ENCODE measurements at regions not wholly inside any gene's neighbourhood (a gene's known extent, or its start where the extent isn't known, plus 50 kb on each side); places are given as distances from the start of the nearest gene placed in this dataset.

- DNase-seq = no peak
- H3K27me3 ChIP-seq (ENCODE audit: control insufficient read depth in 1 of 2, insufficient read depth in 2 of 2, low read length in 1 of 2) = no peaks in the 10 kb centered on the region
- intact Hi-C loops (cut with DNase I) = no loop called here
- H3K4me1 ChIP-seq (ENCODE audit: control insufficient read depth in 1 of 2, insufficient read depth in 2 of 2, low read length in 2 of 2) = no peaks in the 10 kb centered on the region
- no peaks in the 10 kb centered on the region for H3K9me3 ChIP-seq (ENCODE audit: control insufficient read depth, low read length)
- 77 to 78% methylated on average over 2 of the region's 2 CpGs for WGBS, 2 donors
- no peak overlapping the region for H3K27ac ChIP-seq (ENCODE audit: low read depth in 1 of 2, low read length in 2 of 2)
- no peak overlapping the region for H3K4me3 ChIP-seq (ENCODE audit: low read length in 2 of 2)
- ATAC-seq (ENCODE audit: low FRiP score) = no peak
- H3K36me3 ChIP-seq (ENCODE audit: control insufficient read depth in 1 of 2, insufficient read depth in 2 of 2, low read length in 1 of 2) = no peaks in the 10 kb centered on the region
Observed at GRCh38 chr2:192809173-192809572, 614.4 kb upstream of the TMEFF2 start.

- H3K36me3 ChIP-seq (ENCODE audit: control insufficient read depth in 1 of 2, insufficient read depth in 2 of 2, low read length in 1 of 2) = no peaks in the 10 kb centered on the region
- ATAC-seq (ENCODE audit: low FRiP score) = no peak
Observed at GRCh38 chr2:192783643-192784042, 588.9 kb upstream of the TMEFF2 start.

GRCh38 chr2:192775459-192776262 is 580.9 kb upstream of the TMEFF2 start:
- intact Hi-C loops (cut with DNase I) = no loop called here
- Histone ChIP-seq H3K4me1 (ENCODE audit: control insufficient read depth in 1 of 2, insufficient read depth in 2 of 2, low read length in 2 of 2) (no peaks in the 10 kb centered on the region), H3K4me3 (ENCODE audit: low read length in 2 of 2) (no peak overlapping the region), H3K27me3 (ENCODE audit: control insufficient read depth in 1 of 2, insufficient read depth in 2 of 2, low read length in 1 of 2) (no peaks in the 10 kb centered on the region), H3K27ac (ENCODE audit: low read depth in 1 of 2, low read length in 2 of 2) (no peak overlapping the region), H3K36me3 (ENCODE audit: control insufficient read depth in 1 of 2, insufficient read depth in 2 of 2, low read length in 1 of 2) (no peaks in the 10 kb centered on the region), H3K9me3 (ENCODE audit: control insufficient read depth, low read length) (peaks cover 2% of the 10 kb centered on the region)
- 32 to 34% methylated on average over 6 of the region's 6 CpGs for WGBS, 2 donors
- ATAC-seq (ENCODE audit: low FRiP score) (no peak), DNase-seq (no peak)

More at GRCh38 chr2:192783643-192784042, 588.9 kb upstream of the TMEFF2 start:
- Histone ChIP-seq H3K4me1 (ENCODE audit: control insufficient read depth in 1 of 2, insufficient read depth in 2 of 2, low read length in 2 of 2) (no peaks in the 10 kb centered on the region), H3K4me3 (ENCODE audit: low read length in 2 of 2) (no peak overlapping the region), H3K27ac (ENCODE audit: low read depth in 1 of 2, low read length in 2 of 2) (no peak overlapping the region), H3K27me3 (ENCODE audit: control insufficient read depth in 1 of 2, insufficient read depth in 2 of 2, low read length in 1 of 2) (no peaks in the 10 kb centered on the region), H3K9me3 (ENCODE audit: control insufficient read depth, low read length) (no peaks in the 10 kb centered on the region)
- intact Hi-C loops (cut with DNase I) = no loop called here
- 82 to 85% methylated on average over 3 of the region's 3 CpGs for WGBS, 2 donors
- DNase-seq = no peak

GRCh38 chr2:192775011-192775410 is 580.3 kb upstream of the TMEFF2 start:
- intact Hi-C loops (cut with DNase I) = no loop called here
- DNase-seq (no peak), ATAC-seq (ENCODE audit: low FRiP score) (no peak)
- H3K27me3 ChIP-seq (ENCODE audit: control insufficient read depth in 1 of 2, insufficient read depth in 2 of 2, low read length in 1 of 2) = no peaks in the 10 kb centered on the region
- 61 to 63% methylated on average over 4 of the region's 4 CpGs for WGBS, 2 donors
- peaks cover 2% of the 10 kb centered on the region for H3K9me3 ChIP-seq (ENCODE audit: control insufficient read depth, low read length)
- no peaks in the 10 kb centered on the region for H3K4me1 ChIP-seq (ENCODE audit: control insufficient read depth in 1 of 2, insufficient read depth in 2 of 2, low read length in 2 of 2)
- H3K36me3 ChIP-seq (ENCODE audit: control insufficient read depth in 1 of 2, insufficient read depth in 2 of 2, low read length in 1 of 2) = no peaks in the 10 kb centered on the region
- H3K27ac ChIP-seq (ENCODE audit: low read depth in 1 of 2, low read length in 2 of 2) = no peak overlapping the region
- no peak overlapping the region for H3K4me3 ChIP-seq (ENCODE audit: low read length in 2 of 2)

GRCh38 chr2:192773044-192773443 is 578.3 kb upstream of the TMEFF2 start:
- no peak for DNase-seq
- 44 to 59% methylated on average over 2 of the region's 2 CpGs for WGBS, 2 donors
- no peak for ATAC-seq (ENCODE audit: low FRiP score)
- Histone ChIP-seq H3K36me3 (ENCODE audit: control insufficient read depth in 1 of 2, insufficient read depth in 2 of 2, low read length in 1 of 2) (no peaks in the 10 kb centered on the region), H3K9me3 (ENCODE audit: control insufficient read depth, low read length) (peaks cover 2% of the 10 kb centered on the region), H3K4me3 (ENCODE audit: low read length in 2 of 2) (no peak overlapping the region), H3K27ac (ENCODE audit: low read depth in 1 of 2, low read length in 2 of 2) (no peak overlapping the region), H3K4me1 (ENCODE audit: control insufficient read depth in 1 of 2, insufficient read depth in 2 of 2, low read length in 2 of 2) (no peaks in the 10 kb centered on the region), H3K27me3 (ENCODE audit: control insufficient read depth in 1 of 2, insufficient read depth in 2 of 2, low read length in 1 of 2) (no peaks in the 10 kb centered on the region)
- intact Hi-C loops (cut with DNase I) = no loop called here

GRCh38 chr2:192749611-192750200 is 555.0 kb upstream of the TMEFF2 start:
- H3K9me3 ChIP-seq (ENCODE audit: control insufficient read depth, low read length) = no peaks in the 10 kb centered on the region
- no peak for ATAC-seq (ENCODE audit: low FRiP score)
- WGBS, 2 donors = 78 to 85% methylated on average over 1 of the region's 1 CpG
- no peak for DNase-seq
- no peaks in the 10 kb centered on the region for H3K27me3 ChIP-seq (ENCODE audit: control insufficient read depth in 1 of 2, insufficient read depth in 2 of 2, low read length in 1 of 2)
- H3K27ac ChIP-seq (ENCODE audit: low read depth in 1 of 2, low read length in 2 of 2) = no peak overlapping the region
- no peak overlapping the region for H3K4me3 ChIP-seq (ENCODE audit: low read length in 2 of 2)
- H3K4me1 ChIP-seq (ENCODE audit: control insufficient read depth in 1 of 2, insufficient read depth in 2 of 2, low read length in 2 of 2) = no peaks in the 10 kb centered on the region
- H3K36me3 ChIP-seq (ENCODE audit: control insufficient read depth in 1 of 2, insufficient read depth in 2 of 2, low read length in 1 of 2) = no peaks in the 10 kb centered on the region
- intact Hi-C loops (cut with DNase I) = no loop called here

GRCh38 chr2:192741889-192742288 is 547.2 kb upstream of the TMEFF2 start:
- ATAC-seq (ENCODE audit: low FRiP score) = no peak
- H3K9me3 ChIP-seq (ENCODE audit: control insufficient read depth, low read length) = no peaks in the 10 kb centered on the region
- intact Hi-C loops (cut with DNase I) = no loop called here

GRCh38 chr2:192735447-192735846 is 540.7 kb upstream of the TMEFF2 start:
- Histone ChIP-seq H3K27ac (ENCODE audit: low read depth in 1 of 2, low read length in 2 of 2) (no peak overlapping the region), H3K9me3 (ENCODE audit: control insufficient read depth, low read length) (no peaks in the 10 kb centered on the region), H3K4me1 (ENCODE audit: control insufficient read depth in 1 of 2, insufficient read depth in 2 of 2, low read length in 2 of 2) (no peaks in the 10 kb centered on the region), H3K36me3 (ENCODE audit: control insufficient read depth in 1 of 2, insufficient read depth in 2 of 2, low read length in 1 of 2) (no peaks in the 10 kb centered on the region), H3K4me3 (ENCODE audit: low read length in 2 of 2) (no peak overlapping the region), H3K27me3 (ENCODE audit: control insufficient read depth in 1 of 2, insufficient read depth in 2 of 2, low read length in 1 of 2) (no peaks in the 10 kb centered on the region)
- 54 to 59% methylated on average over 3 of the region's 3 CpGs for WGBS, 2 donors
- intact Hi-C loops (cut with DNase I) = no loop called here
- no peak for ATAC-seq (ENCODE audit: low FRiP score)
- DNase-seq = no peak

More at GRCh38 chr2:192741889-192742288, 547.2 kb upstream of the TMEFF2 start:
- Histone ChIP-seq H3K4me1 (ENCODE audit: control insufficient read depth in 1 of 2, insufficient read depth in 2 of 2, low read length in 2 of 2) (no peaks in the 10 kb centered on the region), H3K27me3 (ENCODE audit: control insufficient read depth in 1 of 2, insufficient read depth in 2 of 2, low read length in 1 of 2) (no peaks in the 10 kb centered on the region), H3K27ac (ENCODE audit: low read depth in 1 of 2, low read length in 2 of 2) (no peak overlapping the region), H3K36me3 (ENCODE audit: control insufficient read depth in 1 of 2, insufficient read depth in 2 of 2, low read length in 1 of 2) (no peaks in the 10 kb centered on the region), H3K4me3 (ENCODE audit: low read length in 2 of 2) (no peak overlapping the region)
- DNase-seq = no peak

GRCh38 chr2:192729369-192729768 is 534.6 kb upstream of the TMEFF2 start:
- intact Hi-C loops (cut with DNase I) = no loop called here
- no peaks in the 10 kb centered on the region for H3K4me1 ChIP-seq (ENCODE audit: control insufficient read depth in 1 of 2, insufficient read depth in 2 of 2, low read length in 2 of 2)
- H3K4me3 ChIP-seq (ENCODE audit: low read length in 2 of 2) = no peak overlapping the region
- no peak overlapping the region for H3K27ac ChIP-seq (ENCODE audit: low read depth in 1 of 2, low read length in 2 of 2)
- no peaks in the 10 kb centered on the region for H3K36me3 ChIP-seq (ENCODE audit: control insufficient read depth in 1 of 2, insufficient read depth in 2 of 2, low read length in 1 of 2)
- H3K9me3 ChIP-seq (ENCODE audit: control insufficient read depth, low read length) = no peaks in the 10 kb centered on the region
- no peaks in the 10 kb centered on the region for H3K27me3 ChIP-seq (ENCODE audit: control insufficient read depth in 1 of 2, insufficient read depth in 2 of 2, low read length in 1 of 2)
- DNase-seq = no peak
- ATAC-seq (ENCODE audit: low FRiP score) = no peak
- whole genome bisulfite sequencing, 2 donors = 87 to 89% methylated on average over 2 of the region's 2 CpGs

Measured in aorta (tissue), 5 donors.